ENCODE measurements at regions not wholly inside any gene's neighbourhood (a gene's known extent, or its start where the extent isn't known, plus 50 kb on each side); places are given as distances from the start of the nearest gene placed in this dataset.
"Not testable (repeated sequence)": the region's sequence is repeated elsewhere in the genome, so short reads cannot be mapped to it uniquely, and the experiment has no call there.

- DNase-seq (ENCODE audit: low read depth in 2 of 2, low spot score in 1 of 2), result no peak
Measured at GRCh38 chr3:66629150-66629981, 128.5 kb upstream of the LRIG1 start.

DNA sequence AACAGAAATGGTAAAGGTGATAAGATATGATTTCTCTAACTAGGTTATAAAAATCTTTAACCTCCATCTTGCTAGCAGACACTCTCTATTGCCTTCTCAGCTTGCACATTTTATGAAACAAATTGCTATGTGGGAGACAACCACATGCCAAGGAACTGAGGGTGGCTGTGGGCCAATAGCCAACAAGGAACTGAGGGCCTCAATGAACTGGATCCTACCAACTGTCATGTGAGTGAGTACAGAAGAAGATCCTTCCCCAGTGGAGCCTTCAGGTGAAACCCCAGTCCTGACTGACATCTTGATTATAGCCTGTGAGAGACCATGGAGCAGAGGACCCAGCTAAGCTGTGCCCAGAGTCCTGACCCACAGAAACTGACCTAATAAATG is 129.2 kb upstream of the LRIG1 start:
- DNase-seq (ENCODE audit: low read depth in 2 of 2, low spot score in 1 of 2), result no peak

DNA sequence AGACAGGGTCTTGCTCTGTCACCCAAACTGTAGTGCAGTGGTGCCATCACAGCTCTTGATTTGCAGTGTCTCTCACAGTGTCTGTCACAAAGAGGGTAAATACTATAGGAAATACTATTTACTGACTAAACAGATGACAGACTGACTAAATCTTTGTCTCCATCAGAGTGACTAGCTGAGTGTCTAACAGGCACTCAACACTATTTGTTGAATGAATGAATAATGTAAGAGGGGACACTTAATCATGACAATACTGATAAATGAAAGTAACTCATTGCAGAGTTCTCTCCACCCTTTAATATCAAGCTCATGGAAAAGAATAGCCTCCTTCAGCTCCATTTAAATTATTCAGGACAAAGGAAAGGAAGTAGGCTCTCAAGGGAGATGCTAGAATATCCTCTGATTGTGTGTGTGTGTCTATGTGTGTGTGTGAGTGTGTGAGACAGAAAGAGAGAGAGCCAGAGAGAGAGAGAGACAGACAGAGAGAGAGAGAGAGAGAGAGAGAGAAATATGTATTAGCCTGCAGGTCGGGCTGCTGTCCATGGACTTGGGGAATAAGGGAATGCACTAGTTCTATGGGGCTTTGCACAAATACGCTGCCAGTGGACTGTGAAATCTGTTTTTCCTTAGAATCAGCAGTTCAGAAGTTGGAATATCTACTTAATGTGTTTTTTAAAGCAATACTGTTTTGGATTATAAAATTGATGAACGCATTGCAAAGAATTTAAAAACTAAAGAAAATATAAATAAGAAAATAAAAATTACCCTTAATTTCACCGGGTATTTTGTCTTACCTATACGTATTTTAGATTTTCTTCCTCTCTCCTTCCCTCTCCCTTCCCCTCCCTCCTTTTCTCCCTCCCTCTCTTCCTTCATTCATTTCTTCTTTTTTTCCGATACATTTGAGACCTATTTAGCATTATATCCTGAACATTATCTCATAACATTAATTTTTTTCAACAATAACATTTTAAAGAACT is 132.9 kb upstream of the LRIG1 start:
- no peak for DNase-seq (ENCODE audit: low read depth in 2 of 2, low spot score in 1 of 2)

GRCh38 chr3:66638717-66639116 is 137.9 kb upstream of the LRIG1 start:
- DNase-seq (ENCODE audit: low read depth in 2 of 2, low spot score in 1 of 2), result no peak

- no peak for DNase-seq (ENCODE audit: low read depth in 2 of 2, low spot score in 1 of 2)
Measured at GRCh38 chr3:66639809-66640356, 139.1 kb upstream of the LRIG1 start.

DNA sequence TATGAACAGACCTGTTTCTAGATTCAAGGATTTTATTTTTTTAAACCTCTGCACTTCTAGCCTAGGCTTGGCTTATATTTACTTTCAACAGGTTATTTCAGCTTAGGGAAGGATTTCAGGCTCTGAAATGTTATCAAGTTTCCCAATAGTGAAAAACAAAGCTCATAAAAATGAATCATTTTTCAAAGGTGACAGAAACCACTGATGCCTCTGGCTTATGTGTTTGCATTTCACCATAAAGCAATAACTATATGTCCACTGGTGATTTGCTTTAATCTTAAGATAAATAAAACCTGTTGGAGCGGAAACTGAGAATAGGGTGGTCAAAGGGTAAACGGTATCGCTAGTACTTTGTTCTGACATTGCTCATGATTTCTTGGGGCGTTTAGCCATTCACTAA is 141.2 kb upstream of the LRIG1 start:
- no peak for DNase-seq (ENCODE audit: low read depth in 2 of 2, low spot score in 1 of 2)

DNA sequence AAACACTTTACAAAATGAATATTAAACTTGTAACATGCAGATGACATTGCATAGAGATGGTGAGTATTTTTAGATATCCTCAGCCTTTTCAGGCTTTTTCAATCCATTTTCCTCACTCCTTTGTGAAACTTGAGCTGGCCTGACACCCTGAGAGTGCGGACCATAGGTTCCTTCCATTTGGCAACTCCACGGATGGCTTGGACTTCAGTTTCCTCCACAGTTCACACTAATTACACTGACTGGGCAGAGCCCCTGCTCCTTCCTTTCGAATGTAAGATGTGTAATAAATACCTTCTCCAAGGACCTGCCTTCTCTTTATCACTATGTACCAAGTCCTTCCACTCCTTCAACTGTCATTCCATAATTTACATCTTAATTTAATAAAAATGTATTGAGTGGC is 141.7 kb upstream of the LRIG1 start:
- DNase-seq (ENCODE audit: low read depth in 2 of 2, low spot score in 1 of 2), result no peak

DNA sequence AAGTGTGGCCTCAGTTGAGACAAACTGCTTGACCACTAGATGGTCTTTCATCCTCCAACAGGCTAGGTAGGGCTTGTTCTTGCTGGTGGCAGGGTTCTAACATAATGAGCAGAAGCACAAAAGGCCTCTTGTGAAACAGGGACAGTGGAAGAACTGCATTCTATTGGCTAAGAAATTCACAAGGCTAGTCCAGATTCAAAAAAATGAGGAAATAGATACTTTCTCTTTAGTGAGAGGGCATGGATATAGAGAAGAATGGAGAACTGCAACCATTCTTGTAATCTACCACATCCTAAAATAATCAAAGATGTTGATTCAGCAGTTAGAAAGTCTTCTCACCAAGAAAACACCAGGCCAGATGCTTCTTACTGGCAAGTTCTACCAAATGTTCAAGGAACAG is 143.7 kb upstream of the LRIG1 start:
- no peak for DNase-seq (ENCODE audit: low read depth in 2 of 2, low spot score in 1 of 2)

DNA sequence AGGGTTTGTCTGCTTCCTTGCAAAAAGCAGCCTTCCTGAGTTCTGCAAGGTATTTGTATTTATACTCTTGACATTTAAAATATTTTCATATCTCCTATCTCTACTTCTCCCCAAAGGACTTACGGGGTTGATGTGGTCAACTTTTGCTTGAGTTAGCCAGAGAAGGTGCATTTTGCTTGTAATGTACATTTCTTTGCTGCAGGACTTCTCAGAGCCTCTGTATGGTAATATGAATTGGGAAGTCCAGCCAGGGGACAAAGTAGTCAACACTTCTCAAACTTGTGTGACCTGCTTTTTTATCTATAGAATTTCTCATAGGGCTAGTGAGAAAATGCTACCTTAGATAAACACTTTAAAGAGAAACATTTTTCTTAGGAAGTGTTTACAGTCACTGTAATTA is 148.2 kb upstream of the LRIG1 start:
- no peak for DNase-seq (ENCODE audit: low read depth in 2 of 2, low spot score in 1 of 2)

GRCh38 chr3:66651520-66651919 is 150.7 kb upstream of the LRIG1 start:
- DNase-seq (ENCODE audit: low read depth in 2 of 2, low spot score in 1 of 2), result not testable (repeated sequence)

- DNase-seq (ENCODE audit: low read depth in 2 of 2, low spot score in 1 of 2), result not testable (repeated sequence)
Measured at GRCh38 chr3:66652100-66652499, 151.3 kb upstream of the LRIG1 start.

DNA sequence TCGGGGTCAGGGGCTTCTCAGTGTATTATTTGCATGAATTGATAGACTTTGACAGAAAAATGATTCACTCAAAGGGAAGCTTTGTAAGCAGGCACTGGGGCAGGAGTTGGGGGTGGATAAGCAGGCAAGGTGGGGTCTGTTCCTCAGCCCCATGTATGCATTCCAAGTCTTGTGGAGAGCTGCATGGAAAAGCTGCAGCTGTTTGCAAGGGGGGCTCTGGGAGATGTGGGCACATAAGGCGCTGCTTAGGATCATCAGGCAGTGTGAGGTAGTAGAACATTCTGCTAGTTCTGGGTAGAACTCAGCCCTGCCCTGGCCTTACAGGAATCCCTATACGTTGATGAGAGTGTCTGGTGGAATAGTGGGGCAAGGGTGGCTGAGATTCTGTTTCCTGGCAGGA is 154.2 kb upstream of the LRIG1 start:
- no peak for DNase-seq (ENCODE audit: low read depth in 2 of 2, low spot score in 1 of 2)

GRCh38 chr3:66655671-66656070 is 154.8 kb upstream of the LRIG1 start:
- no peak for DNase-seq (ENCODE audit: low read depth in 2 of 2, low spot score in 1 of 2)

DNA sequence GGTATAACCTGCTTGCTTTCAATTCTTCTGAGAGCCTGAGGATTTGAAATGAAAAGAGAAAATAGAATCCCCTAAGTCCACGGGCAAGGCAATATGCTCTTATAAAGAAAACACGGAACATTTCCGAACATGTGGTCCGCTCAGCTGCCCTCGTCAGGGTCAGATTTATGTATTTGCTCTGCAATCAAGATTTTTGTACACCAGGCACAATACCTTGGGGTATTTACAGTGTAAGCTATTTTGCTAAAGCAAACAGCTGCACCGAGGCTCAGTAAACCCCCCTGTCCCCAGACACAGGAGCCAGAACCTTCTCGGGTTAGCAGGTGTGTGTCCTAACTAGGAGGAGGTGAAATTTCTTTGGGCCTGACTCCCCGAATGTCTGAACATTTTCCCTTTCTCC is 155.8 kb upstream of the LRIG1 start:
- no peak for DNase-seq (ENCODE audit: low read depth in 2 of 2, low spot score in 1 of 2)

DNA sequence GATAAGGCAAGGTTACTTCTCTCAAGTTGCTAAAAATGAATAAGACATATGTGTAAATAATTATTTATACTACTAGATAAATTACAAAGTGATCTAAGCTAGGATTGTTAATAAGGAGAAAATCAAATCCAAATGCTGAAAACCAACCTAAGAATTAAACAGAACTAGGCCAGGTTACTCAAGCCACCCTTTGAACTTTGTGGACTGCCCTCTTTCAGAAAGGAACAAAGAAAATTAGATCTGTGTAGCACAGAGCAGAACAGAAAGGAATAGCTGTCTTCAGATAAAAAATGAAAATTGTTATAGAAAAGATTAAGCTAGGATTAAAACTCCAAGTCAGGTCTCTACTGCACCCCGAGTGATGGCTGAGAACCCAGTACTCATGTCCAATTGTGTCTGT is 158.2 kb upstream of the LRIG1 start:
- no peak for DNase-seq (ENCODE audit: low read depth in 2 of 2, low spot score in 1 of 2)

GRCh38 chr3:66661628-66662027 is 160.8 kb upstream of the LRIG1 start:
- no peak for DNase-seq (ENCODE audit: low read depth in 2 of 2, low spot score in 1 of 2)

DNA sequence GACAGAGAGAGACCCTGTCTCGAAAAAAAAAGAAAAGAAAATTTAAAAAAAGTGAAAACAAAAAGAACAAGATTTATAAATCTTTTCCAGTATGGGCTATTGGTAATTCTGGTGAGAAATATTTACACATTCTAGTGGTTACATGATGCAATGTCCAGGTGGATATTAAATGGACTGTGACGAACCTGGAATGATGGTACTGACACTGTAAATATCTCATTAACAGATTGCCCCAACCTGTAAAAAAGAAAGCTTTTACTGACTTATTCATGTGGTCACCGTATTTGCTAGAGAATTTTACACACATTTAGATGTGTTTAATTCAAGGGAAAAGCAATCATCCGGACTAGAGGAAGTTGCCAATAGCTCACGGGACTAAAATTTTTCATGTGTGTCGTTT is 162.1 kb upstream of the LRIG1 start:
- no peak for DNase-seq (ENCODE audit: low read depth in 2 of 2, low spot score in 1 of 2)

GRCh38 chr3:66665021-66665695 is 164.3 kb upstream of the LRIG1 start:
- no peak for DNase-seq (ENCODE audit: low read depth in 2 of 2, low spot score in 1 of 2)

GRCh38 chr3:66666362-66666761 is 165.5 kb upstream of the LRIG1 start:
- no peak for DNase-seq (ENCODE audit: low read depth in 2 of 2, low spot score in 1 of 2)

GRCh38 chr3:66667263-66667662 is 166.4 kb upstream of the LRIG1 start:
- no peak for DNase-seq (ENCODE audit: low read depth in 2 of 2, low spot score in 1 of 2)

DNA sequence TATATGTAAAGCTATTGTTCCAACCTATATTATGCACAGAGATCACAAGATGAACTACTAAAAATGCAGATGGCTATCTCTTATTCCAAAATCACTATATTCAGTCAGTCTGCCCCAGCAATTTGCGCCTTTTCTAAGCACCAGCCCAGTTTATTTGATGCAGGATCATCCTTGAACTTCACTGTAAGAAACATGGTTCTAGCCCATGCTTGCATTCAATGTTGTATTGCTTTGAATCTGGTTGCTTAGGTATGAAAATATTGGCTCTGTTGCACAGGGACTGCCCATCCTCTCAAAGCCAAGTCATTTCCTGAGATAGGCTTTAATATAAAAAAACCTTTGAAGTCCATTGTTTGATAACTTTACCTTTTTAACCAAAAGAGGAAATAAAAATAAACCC is 170.5 kb upstream of the LRIG1 start:
- DNase-seq (ENCODE audit: low read depth in 2 of 2, low spot score in 1 of 2), result no peak
